Endothelial cell of umbilical vein (primary cell): ENCODE measurements at regions not wholly inside any gene's neighbourhood (a gene's known extent, or its start where the extent isn't known, plus 50 kb on each side); places are given as distances from the start of the nearest gene placed in this dataset.

Experiments
- BruUV-seq: library from RNA; stranded (reverse); fragments of 400-500 nt; replicated peaks from 2 replicates; lab custom pipeline; 2021; lab: Mats Ljungman, UMichigan
- CTCF ChIA-PET: fragments of 300-600, 350-600 bp; sonication (Branson Sonifier 250); formaldehyde crosslinking; loops from one replicate; lab custom pipeline; 2021; ENCODE audit warnings: antibody characterized with exemption, inconsistent platforms; lab: Charles Lee
- POLR2A ChIA-PET: fragments of 300-600, 350-600 bp; sonication (Branson Sonifier 250); formaldehyde crosslinking; loops from one replicate; lab custom pipeline; 2021; ENCODE audit warnings: antibody characterized with exemption, inconsistent platforms; lab: Charles Lee
- DNase-seq: peaks from one replicate; pipeline ENCODE4 v3.0.0-alpha.2; 2011; ENCODE audit warnings: low read depth, low spot score
- FAIRE-seq: peaks from 2 replicates; lab custom pipeline; 2011; peaks lifted over from hg19 to GRCh38; lab: Jason Lieb, UNC
- H2AFZ ChIP-seq: 2 replicates; pipeline ENCODE4 v1.6.0; 2012; ENCODE audit warnings: low read depth, low read length, control low read depth, inconsistent platforms
- H3K27ac ChIP-seq: 2 replicates; pipeline ENCODE4 v1.5.1; 2011; ENCODE audit warnings: low read depth, mild to moderate bottlenecking, control low read depth, low read length, moderate library complexity; ENCODE audit not compliant: insufficient read depth
- H3K27me3 ChIP-seq, 2 experiments: 2 replicates each; pipeline versions ENCODE4 v1.6.0 to v1.6.1; 2011; ENCODE audit warnings: low read length in 2 of 2, mixed read lengths in 1 of 2; ENCODE audit not compliant: control insufficient read depth in 2 of 2, insufficient read depth in 2 of 2
- H3K36me3 ChIP-seq, 2 experiments: 2 replicates in 1 of 2; 3 replicates in 1 of 2; pipeline ENCODE4 v1.5.1; 2011; ENCODE audit warnings: low read length in 2 of 2, mild to moderate bottlenecking in 1 of 2, moderate library complexity in 1 of 2; ENCODE audit not compliant: control insufficient read depth in 2 of 2, insufficient read depth in 2 of 2; ENCODE audit errors: extremely low read depth in 1 of 2
- H3K4me1 ChIP-seq: 3 replicates; pipeline ENCODE4 v1.5.1; 2011; ENCODE audit warnings: mild to moderate bottlenecking, low read length; ENCODE audit not compliant: control insufficient read depth, insufficient read depth; ENCODE audit errors: extremely low read depth
- H3K4me2 ChIP-seq: 2 replicates; pipeline ENCODE4 v1.6.1; 2011; ENCODE audit warnings: low read length, control low read depth, mixed read lengths; ENCODE audit not compliant: insufficient read depth
- H3K4me3 ChIP-seq, 3 experiments: fragments of 200-600 bp in 1 of 3; sonication (generic), shearing (Covaris generic) in 1 of 3; replicated peaks in 1 of 3; 2 replicates each; pipeline ENCODE4 v1.5.1; 2011 to 2016; ENCODE audit warnings: control low read depth in 3 of 3, low read length in 3 of 3, mild to moderate bottlenecking in 2 of 3, inconsistent platforms in 1 of 3, low read depth in 1 of 3, moderate library complexity in 1 of 3; ENCODE audit not compliant: insufficient read depth in 1 of 3
- H3K79me2 ChIP-seq: 2 replicates; pipeline ENCODE4 v1.6.0; 2012; ENCODE audit warnings: low read length, inconsistent platforms; ENCODE audit not compliant: control insufficient read depth, insufficient read depth
- H3K9ac ChIP-seq: replicated peaks from 2 replicates; pipeline ENCODE3; 2011; ENCODE audit warnings: low read length, control low read depth; ENCODE audit not compliant: insufficient read depth; ENCODE audit errors: extremely low read depth
- H3K9me1 ChIP-seq: replicated peaks from 3 replicates; pipeline ENCODE4 v1.6.0; 2011; ENCODE audit warnings: mild to moderate bottlenecking, low read length; ENCODE audit not compliant: control insufficient read depth, insufficient read depth; ENCODE audit errors: extremely low read depth
- H3K9me3 ChIP-seq: replicated peaks from 2 replicates; pipeline ENCODE4 v1.5.1; 2012; ENCODE audit warnings: low read length, inconsistent platforms; ENCODE audit not compliant: control insufficient read depth, insufficient read depth
- H4K20me1 ChIP-seq: replicated peaks from 2 replicates; pipeline ENCODE3; 2011; ENCODE audit warnings: mild to moderate bottlenecking, low read length; ENCODE audit not compliant: control insufficient read depth, insufficient read depth; ENCODE audit errors: extremely low read depth
- CTCF ChIP-seq, 2 donors: IDR thresholded peaks; 1 replicate in 1 of 2; 2 replicates in 1 of 2; pipeline ENCODE4 v1.5.1; 2011; ENCODE audit warnings: low read length in 2 of 2, mild to moderate bottlenecking in 2 of 2, moderate library complexity in 2 of 2, control low read depth in 1 of 2, inconsistent platforms in 1 of 2, low read depth in 1 of 2; ENCODE audit not compliant: insufficient read depth in 1 of 2; ENCODE audit errors: extremely low read depth in 1 of 2
- EZH2 ChIP-seq: IDR thresholded peaks from 2 replicates; pipeline ENCODE4 v1.6.1; 2012; ENCODE audit warnings: borderline replicate concordance, low read depth, mild to moderate bottlenecking, moderate library complexity, low read length, inconsistent platforms; ENCODE audit not compliant: severe bottlenecking
- FOS ChIP-seq: IDR thresholded peaks from 2 replicates; pipeline ENCODE4 v1.6.1; 2011; ENCODE audit warnings: mild to moderate bottlenecking, low read length, moderate library complexity, borderline replicate concordance; ENCODE audit not compliant: insufficient read depth
- GATA2 ChIP-seq: IDR thresholded peaks from 2 replicates; pipeline ENCODE4 v1.7.0; 2011; ENCODE audit warnings: low read depth, mild to moderate bottlenecking, moderate library complexity, mixed read lengths, low read length; ENCODE audit not compliant: insufficient read length, insufficient read depth
- JUN ChIP-seq: IDR thresholded peaks from 2 replicates; pipeline ENCODE4 v1.6.1; 2011; ENCODE audit warnings: borderline replicate concordance, low read depth; ENCODE audit not compliant: insufficient read length, insufficient read depth
- MAX ChIP-seq: IDR thresholded peaks from 2 replicates; pipeline ENCODE4 v1.6.1; 2011; ENCODE audit not compliant: insufficient read depth, insufficient read length
- MYC ChIP-seq: IDR thresholded peaks from one replicate; pipeline ENCODE4 v1.6.1; 2011; ENCODE audit warnings: mild to moderate bottlenecking, low read depth, low read length
- POLR2A ChIP-seq: IDR thresholded peaks from 2 replicates; pipeline ENCODE4 v1.6.1; 2012; ENCODE audit warnings: low read depth, mild to moderate bottlenecking, control low read depth, low read length
- POLR2AphosphoS5 ChIP-seq: IDR thresholded peaks from 2 replicates; pipeline ENCODE4 v1.6.1; 2012; ENCODE audit warnings: low read depth, mild to moderate bottlenecking, control low read depth, low read length, moderate library complexity; ENCODE audit not compliant: insufficient read depth
- dilution Hi-C: fragments of 300-500 bp; cut with MboI; formaldehyde crosslinking; loops from one replicate; pipeline ENCODE4 v1.15.0; 2019; ENCODE audit warnings: low sequenced_read_pairs; ENCODE audit not compliant: extremely low pct_ligation_motif_present
- intact Hi-C: fragments of 100-400 bp; cut with micrococcal nuclease; formaldehyde crosslinking; loops from one replicate; pipeline ENCODE4 v1.10.0; 2022

- H3K4me3 ChIP-seq = no peak overlapping the region
- intact Hi-C loops = no loop called here
- no peaks in the 10 kb centered on the region for H3K9me3 ChIP-seq
- no peak overlapping the region for H3K27ac ChIP-seq
- no peak for TF ChIP-seq FOS
- TF ChIP-seq GATA2 = no peak
- no peak for TF ChIP-seq POLR2A
- TF ChIP-seq JUN = no peak
- TF ChIP-seq MYC = no peak
- no peak for TF ChIP-seq EZH2
- TF ChIP-seq POLR2AphosphoS5 = no peak
- TF ChIP-seq MAX = no peak
- no peak for TF ChIP-seq CTCF (IDR thresholded peaks at IDR 0.05; ENCODE audit: extremely low read depth in 1 of 2, insufficient read depth in 1 of 2, low read depth in 1 of 2, low read length in 2 of 2)
- H3K4me2 ChIP-seq = no peak overlapping the region
- BruUV-seq = no TSS peak
- CTCF ChIA-PET = no interaction called here
- H2AFZ ChIP-seq = no peak overlapping the region
- no peaks in the 10 kb centered on the region for H3K27me3 ChIP-seq
- H3K9ac ChIP-seq = no peak overlapping the region
- POLR2A ChIA-PET = no interaction called here
- DNase-seq (no peak), FAIRE-seq (no peak)
- dilution Hi-C loops = no loop called here
- H3K79me2 ChIP-seq = no peaks in the 10 kb centered on the region
- no peaks in the 10 kb centered on the region for H3K9me1 ChIP-seq
- no peaks in the 10 kb centered on the region for H4K20me1 ChIP-seq
- H3K4me1 ChIP-seq = no peaks in the 10 kb centered on the region
- no peaks in the 10 kb centered on the region for H3K36me3 ChIP-seq
These were observed 101.8 kb upstream of the VAV3 start for GRCh38 chr1:108066808-108067207.
